Parathyroid adenoma (tissue), 2 donors: ENCODE measurements at regions not wholly inside any gene's neighbourhood (a gene's known extent, or its start where the extent isn't known, plus 50 kb on each side); places are given as distances from the start of the nearest gene placed in this dataset.
"Not testable (repeated sequence)": the region's sequence is repeated elsewhere in the genome, so short reads cannot be mapped to it uniquely, and the experiment has no call there.

Experiments
- H2AFZ ChIP-seq: fragments of 300-600 bp; sonication (generic); one replicate; pipeline ENCODE4 v1.7.0; 2017; ENCODE audit warnings: antibody characterized with exemption, mild to moderate bottlenecking
- H3K27ac ChIP-seq: fragments of 300-600 bp; sonication (generic); one replicate; pipeline ENCODE4 v1.7.0; 2017
- H3K27me3 ChIP-seq: fragments of 300-600 bp; sonication (generic); one replicate; pipeline ENCODE4 v1.7.0; 2017; ENCODE audit warnings: low read length; ENCODE audit not compliant: control insufficient read depth, insufficient read depth
- H3K36me3 ChIP-seq: fragments of 300-600 bp; sonication (generic); one replicate; pipeline ENCODE4 v1.7.0; 2017; ENCODE audit warnings: low read length; ENCODE audit not compliant: control insufficient read depth, insufficient read depth
- H3K4me1 ChIP-seq: fragments of 300-600 bp; sonication (generic); one replicate; pipeline ENCODE4 v1.7.0; 2017; ENCODE audit warnings: control low read depth
- H3K4me2 ChIP-seq: fragments of 300-600 bp; sonication (generic); one replicate; pipeline ENCODE4 v1.7.0; 2017; ENCODE audit warnings: low read length
- H3K4me3 ChIP-seq: fragments of 300-600 bp; sonication (generic); one replicate; pipeline ENCODE4 v1.7.0; 2017; ENCODE audit warnings: low read depth, low read length
- H3K79me2 ChIP-seq: fragments of 300-600 bp; sonication (generic); one replicate; pipeline ENCODE4 v1.7.0; 2017; ENCODE audit warnings: control low read depth
- H3K9ac ChIP-seq: fragments of 300-600 bp; sonication (generic); one replicate; pipeline ENCODE4 v1.7.0; 2017; ENCODE audit warnings: mild to moderate bottlenecking
- H3K9me3 ChIP-seq: fragments of 300-600 bp; sonication (generic); one replicate; pipeline ENCODE4 v1.7.0; 2017; ENCODE audit warnings: low read length; ENCODE audit not compliant: control insufficient read depth
- CTCF ChIP-seq: fragments of 300-600 bp; sonication (generic); IDR thresholded peaks from one replicate; pipeline ENCODE4 v1.7.0; 2017; ENCODE audit warnings: antibody characterized with exemption, mild to moderate bottlenecking
- donor health status: primary hyperparathyroidism.

DNA sequence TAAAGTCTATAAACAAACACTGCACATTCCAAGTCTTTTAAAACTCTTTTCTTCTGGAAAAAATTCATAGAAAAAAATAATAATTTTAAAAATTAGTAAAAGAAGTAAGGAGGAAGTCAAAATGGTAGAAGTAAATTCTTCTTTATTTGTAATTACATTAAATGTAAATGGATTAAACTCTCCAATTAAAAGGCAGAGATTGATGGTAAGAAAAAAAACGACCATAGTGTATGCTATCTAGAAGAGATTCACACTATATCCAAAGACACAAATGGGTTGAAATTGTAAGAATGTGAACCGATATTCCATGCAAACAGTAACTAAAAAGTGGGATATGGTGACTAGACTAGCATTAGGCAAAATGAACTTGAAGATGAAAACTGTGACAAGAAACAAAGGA lies 1196.1 kb upstream of the CDH2 start:
- Histone ChIP-seq H3K4me1 (no peaks in the 10 kb centered on the region), H3K79me2 (no peaks in the 10 kb centered on the region), H3K36me3 (no peaks in the 10 kb centered on the region), H3K4me3 (no peak overlapping the region), H3K9me3 (no peaks in the 10 kb centered on the region), H3K9ac (no peak overlapping the region), H3K4me2 (no peak overlapping the region), H3K27me3 (no peaks in the 10 kb centered on the region), H3K27ac (no peak overlapping the region), H2AFZ (no peak overlapping the region)
- TF ChIP-seq CTCF: no peak

GRCh38 chr18:29361843-29362242 lies 1184.9 kb upstream of the CDH2 start:
- Histone ChIP-seq H3K79me2 (no peaks in the 10 kb centered on the region), H2AFZ (no peak overlapping the region), H3K9me3 (no peaks in the 10 kb centered on the region), H3K4me2 (no peak overlapping the region), H3K36me3 (no peaks in the 10 kb centered on the region), H3K9ac (no peak overlapping the region), H3K27me3 (no peaks in the 10 kb centered on the region), H3K27ac (no peak overlapping the region), H3K4me3 (no peak overlapping the region), H3K4me1 (no peaks in the 10 kb centered on the region)
- no peak for TF ChIP-seq CTCF

DNA sequence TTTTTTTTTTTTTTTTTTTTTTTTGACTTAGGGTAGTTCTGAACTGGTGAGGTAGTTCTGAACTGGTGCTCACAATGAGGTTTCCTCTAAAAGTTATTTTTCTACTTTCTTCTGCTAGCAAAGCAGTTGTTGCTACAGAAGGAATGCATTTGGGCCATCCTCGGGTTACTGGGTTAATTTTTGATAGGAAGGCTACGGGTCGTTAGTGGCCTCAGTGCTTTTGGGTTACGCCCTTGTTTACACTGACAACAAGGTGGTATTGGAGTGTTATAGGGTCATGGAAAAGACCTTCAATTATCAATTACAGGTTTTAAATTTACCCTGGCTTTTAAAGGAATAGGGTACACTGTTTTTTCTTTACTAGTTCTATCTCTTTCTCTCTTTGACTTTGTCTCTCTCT lies 1183.7 kb upstream of the CDH2 start:
- not testable (repeated sequence) for H3K79me2 ChIP-seq, H2AFZ ChIP-seq, H3K9ac ChIP-seq, H3K9me3 ChIP-seq, H3K27me3 ChIP-seq, H3K4me2 ChIP-seq, H3K27ac ChIP-seq, H3K36me3 ChIP-seq, H3K4me3 ChIP-seq, H3K4me1 ChIP-seq

DNA sequence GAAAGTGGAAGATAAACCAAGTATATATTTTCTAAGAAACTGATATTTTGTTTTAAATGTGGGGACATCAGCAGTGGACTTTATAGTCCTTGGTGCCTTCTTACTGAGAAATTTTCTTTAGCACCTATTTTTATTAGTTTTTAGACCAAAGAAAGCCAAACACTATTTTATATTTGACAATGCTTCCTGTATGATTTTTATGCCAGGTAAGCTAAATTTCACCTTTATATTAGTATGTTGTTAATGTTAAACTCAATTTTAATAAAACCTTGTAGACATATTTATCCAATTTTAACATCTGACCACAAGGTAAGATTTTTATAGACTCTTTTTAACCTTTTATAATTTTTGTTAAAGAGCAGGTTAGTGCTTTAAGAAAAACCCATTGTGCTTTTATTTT lies 1182.3 kb upstream of the CDH2 start:
- not testable (repeated sequence) for H3K4me1 ChIP-seq, H3K27ac ChIP-seq, H3K79me2 ChIP-seq, H3K9me3 ChIP-seq, H3K27me3 ChIP-seq, H3K4me3 ChIP-seq, H3K9ac ChIP-seq, H3K4me2 ChIP-seq, H3K36me3 ChIP-seq, H2AFZ ChIP-seq

- no peaks in the 10 kb centered on the region for H3K79me2 ChIP-seq
- no peak overlapping the region for H3K9ac ChIP-seq
- no peaks in the 10 kb centered on the region for H3K4me1 ChIP-seq
- no peaks in the 10 kb centered on the region for H3K36me3 ChIP-seq
- no peaks in the 10 kb centered on the region for H3K9me3 ChIP-seq
- no peak overlapping the region for H2AFZ ChIP-seq
- TF ChIP-seq CTCF: no peak
- H3K27me3 ChIP-seq: no peaks in the 10 kb centered on the region
- H3K4me3 ChIP-seq: no peak overlapping the region
- H3K4me2 ChIP-seq: no peak overlapping the region
- no peak overlapping the region for H3K27ac ChIP-seq
These were observed 1174.2 kb upstream of the CDH2 start for GRCh38 chr18:29351171-29351570.

DNA sequence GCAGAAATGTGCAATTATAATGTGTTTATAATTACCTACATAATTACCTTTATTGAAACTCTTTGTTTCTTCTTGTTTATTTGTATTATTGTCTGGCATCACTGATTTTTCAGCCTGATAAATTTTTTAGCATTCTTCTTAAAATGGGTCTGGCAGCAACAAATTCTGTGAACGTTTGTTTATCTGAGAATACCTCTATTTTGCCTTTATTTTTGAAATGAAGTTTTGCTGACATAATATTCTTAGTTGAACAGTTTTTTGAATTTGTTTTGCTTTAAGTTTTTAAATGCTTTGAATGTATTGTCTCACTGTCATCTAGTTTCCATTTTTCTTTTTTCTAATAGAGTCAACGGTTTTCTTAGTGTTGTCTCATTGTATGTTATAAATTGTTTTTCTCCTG lies 1152.0 kb upstream of the CDH2 start:
- no peak for TF ChIP-seq CTCF
- H3K4me2 ChIP-seq: no peak overlapping the region
- H2AFZ ChIP-seq: no peak overlapping the region
- no peaks in the 10 kb centered on the region for H3K36me3 ChIP-seq
- no peak overlapping the region for H3K27ac ChIP-seq
- no peaks in the 10 kb centered on the region for H3K27me3 ChIP-seq
- H3K4me3 ChIP-seq: no peak overlapping the region
- H3K4me1 ChIP-seq: no peaks in the 10 kb centered on the region
- no peaks in the 10 kb centered on the region for H3K79me2 ChIP-seq
- no peak overlapping the region for H3K9ac ChIP-seq
- no peaks in the 10 kb centered on the region for H3K9me3 ChIP-seq
